GM23338 (cell line): ENCODE measurements at regions not wholly inside any gene's neighbourhood (a gene's known extent, or its start where the extent isn't known, plus 50 kb on each side); places are given as distances from the start of the nearest gene placed in this dataset.

Experiments used
- ATAC-seq: fragments of 200-7000 bp; cut with Tn5 transposase; 3 replicates; pipeline ENCODE4 v1.9.1; 2020
- DNase-seq: peaks from one replicate; pipeline ENCODE4 v3.0.0-alpha.2; 2015; ENCODE audit warnings: low spot score
- H2AFZ ChIP-seq: fragments of 200-600 bp; sonication (generic); 2 replicates; pipeline ENCODE4 v1.8.0; 2016; ENCODE audit warnings: antibody characterized with exemption, mild to moderate bottlenecking, moderate library complexity
- H3F3A ChIP-seq: fragments of 200-600 bp; sonication (generic); replicated peaks from 2 replicates; pipeline ENCODE4 v1.8.0; 2017; ENCODE audit warnings: antibody characterized with exemption, mixed run types, low read depth
- H3K27ac ChIP-seq: fragments of 200-600 bp; sonication (generic); 2 replicates; pipeline ENCODE4 v1.6.1; 2016; ENCODE audit warnings: low read depth
- H3K27me3 ChIP-seq: fragments of 200-600 bp; sonication (generic); 2 replicates; pipeline ENCODE4 v1.8.0; 2016; ENCODE audit warnings: mild to moderate bottlenecking, mixed run types, moderate library complexity; ENCODE audit not compliant: insufficient read depth
- H3K36me3 ChIP-seq: fragments of 200-600 bp; sonication (generic); 2 replicates; pipeline ENCODE4 v1.8.0; 2016; ENCODE audit warnings: mild to moderate bottlenecking; ENCODE audit not compliant: insufficient read depth
- H3K4me1 ChIP-seq: fragments of 200-600 bp; sonication (generic); 2 replicates; pipeline ENCODE4 v1.8.0; 2016; ENCODE audit warnings: mild to moderate bottlenecking, moderate library complexity; ENCODE audit not compliant: insufficient read depth
- H3K4me2 ChIP-seq: fragments of 200-600 bp; sonication (generic); 2 replicates; pipeline ENCODE4 v1.7.1; 2017; ENCODE audit warnings: mixed run types
- H3K4me3 ChIP-seq: fragments of 200-600 bp; sonication (generic); 2 replicates; pipeline ENCODE4 v1.6.1; 2016; ENCODE audit warnings: mixed run types
- H3K79me2 ChIP-seq: fragments of 200-600 bp; sonication (generic); replicated peaks from 2 replicates; pipeline ENCODE4 v1.8.0; 2017; ENCODE audit warnings: mild to moderate bottlenecking; ENCODE audit not compliant: insufficient read depth
- H3K9me2 ChIP-seq: fragments of 200-600 bp; sonication (generic); 2 replicates; pipeline ENCODE4 v1.8.0; 2017; ENCODE audit not compliant: insufficient read depth
- H4K20me1 ChIP-seq: fragments of 200-600 bp; sonication (generic); replicated peaks from 2 replicates; pipeline ENCODE4 v1.8.0; 2017; ENCODE audit warnings: mild to moderate bottlenecking; ENCODE audit not compliant: insufficient read depth
- H3K27ac Mint-ChIP-seq: 2 replicates; pipeline ENCODE4 v1.8.0; 2020; ENCODE audit warnings: inconsistent platforms, mild to moderate bottlenecking, moderate library complexity, mixed read lengths
- H3K27me3 Mint-ChIP-seq: 3 replicates; pipeline ENCODE4 v1.8.0; 2022; ENCODE audit warnings: low read depth, mild to moderate bottlenecking, moderate library complexity, mixed read lengths, inconsistent platforms; ENCODE audit not compliant: insufficient read depth, poor library complexity
- H3K36me3 Mint-ChIP-seq: 3 replicates; pipeline ENCODE4 v1.8.0; 2021; ENCODE audit warnings: low read depth, mild to moderate bottlenecking, inconsistent platforms, moderate library complexity, mixed read lengths
- H3K4me1 Mint-ChIP-seq: 3 replicates; pipeline ENCODE4 v1.8.0; 2020; ENCODE audit warnings: mild to moderate bottlenecking, inconsistent platforms, mixed read lengths
- H3K4me3 Mint-ChIP-seq: 3 replicates; pipeline ENCODE4 v1.8.0; 2021; ENCODE audit warnings: moderate library complexity, mild to moderate bottlenecking, inconsistent platforms, mixed read lengths
- H3K9me3 Mint-ChIP-seq: 3 replicates; pipeline ENCODE4 v1.8.0; 2020; ENCODE audit warnings: moderate library complexity, mild to moderate bottlenecking, inconsistent platforms, mixed read lengths
- CREB1 ChIP-seq: fragments of 250-450 bp; sonication (Bioruptor Pico); IDR thresholded peaks from 2 replicates; pipeline ENCODE4 v1.5.0; 2020; ENCODE audit warnings: low read depth, mild to moderate bottlenecking, moderate library complexity
- ETS1 ChIP-seq: IDR thresholded peaks from 2 replicates; pipeline ENCODE4 v1.6.1; 2016; ENCODE audit warnings: antibody characterized with exemption
- EZH2 ChIP-seq: fragments of 200-600 bp; sonication (generic); IDR thresholded peaks from one replicate; pipeline ENCODE4 v1.8.0; 2017; ENCODE audit warnings: antibody characterized with exemption, mild to moderate bottlenecking, low read depth; ENCODE audit not compliant: unreplicated experiment
- EZH2phosphoT487 ChIP-seq: fragments of 200-600 bp; sonication (generic); IDR thresholded peaks from one replicate; pipeline ENCODE4 v1.8.1; 2018; ENCODE audit warnings: antibody characterized with exemption; ENCODE audit not compliant: unreplicated experiment
- JUNB ChIP-seq: IDR thresholded peaks from one replicate; pipeline ENCODE4 v1.6.1; 2016; ENCODE audit warnings: antibody characterized with exemption; ENCODE audit not compliant: unreplicated experiment
- NANOG ChIP-seq: IDR thresholded peaks from 2 replicates; pipeline ENCODE4 v1.6.1; 2016; ENCODE audit warnings: antibody characterized with exemption, borderline replicate concordance
- POLR2AphosphoS5 ChIP-seq: IDR thresholded peaks from 2 replicates; pipeline ENCODE4 v1.6.1; 2016; ENCODE audit warnings: antibody characterized with exemption, low read depth
- STAT1 ChIP-seq: IDR thresholded peaks from one replicate; pipeline ENCODE4 v1.6.1; 2016; ENCODE audit warnings: antibody characterized with exemption; ENCODE audit not compliant: unreplicated experiment
- ZNF114 ChIP-seq: fragments of 250-450 bp; sonication (Bioruptor Pico); IDR thresholded peaks from 2 replicates; pipeline ENCODE4 v1.5.0; 2020; ENCODE audit warnings: mild to moderate bottlenecking, moderate library complexity
- ZNF331 ChIP-seq: fragments of 250-450 bp; sonication (Bioruptor Pico); IDR thresholded peaks from 2 replicates; pipeline ENCODE4 v1.5.0; 2020; ENCODE audit warnings: low read depth, mild to moderate bottlenecking, moderate library complexity
- TF ChIP-seq, protein P1 (sequence below): fragments of 250-450 bp; sonication (Bioruptor Pico); IDR thresholded peaks from 2 replicates; pipeline ENCODE4 v1.5.0; 2020; ENCODE audit warnings: mild to moderate bottlenecking, moderate library complexity

GRCh38 chr4:165600959-165601683 lies 222.3 kb downstream of the CPE start:
- H3K4me2 ChIP-seq: no peak overlapping the region
- no peaks in the 10 kb centered on the region for H3K27me3 Mint-ChIP-seq

DNA sequence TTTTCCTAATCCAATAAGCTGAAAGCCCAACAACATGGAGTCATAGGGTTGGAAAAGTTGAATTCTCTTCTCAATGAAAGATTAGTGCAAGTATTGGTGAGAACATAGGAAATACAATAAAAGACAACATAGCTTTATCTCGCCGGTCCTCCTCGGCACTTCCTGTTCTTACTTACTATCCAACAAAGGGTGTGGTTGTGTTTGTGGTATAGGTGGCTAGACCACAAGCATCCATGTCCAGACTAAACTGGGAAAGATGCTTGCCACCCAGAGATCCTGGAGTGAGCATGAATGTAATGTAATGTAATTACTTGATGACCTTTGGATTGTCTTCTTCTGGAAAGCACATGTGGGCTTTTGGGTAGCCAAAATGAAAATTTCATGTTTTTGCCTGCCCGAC lies 223.8 kb downstream of the CPE start:
- Mint-ChIP-seq H3K4me1 (no peaks in the 10 kb centered on the region), H3K9me3 (no peaks in the 10 kb centered on the region; the same call in 2 of the 3 replicates), H3K36me3 (no peaks in the 10 kb centered on the region), H3K27ac (no peak overlapping the region), H3K27me3 (no peaks in the 10 kb centered on the region), H3K4me3 (no peak overlapping the region)
- TF ChIP-seq ZNF114 (CRISPR knock-in tag) (no peak), POLR2AphosphoS5 (no peak), STAT1 (no peak), ZNF331 (CRISPR knock-in tag) (no peak), NANOG (no peak), JUNB (no peak), EZH2 (no peak), CREB1 (CRISPR knock-in tag) (no peak), ETS1 (no peak), EZH2phosphoT487 (no peak)
- TF ChIP-seq, protein P1, sequence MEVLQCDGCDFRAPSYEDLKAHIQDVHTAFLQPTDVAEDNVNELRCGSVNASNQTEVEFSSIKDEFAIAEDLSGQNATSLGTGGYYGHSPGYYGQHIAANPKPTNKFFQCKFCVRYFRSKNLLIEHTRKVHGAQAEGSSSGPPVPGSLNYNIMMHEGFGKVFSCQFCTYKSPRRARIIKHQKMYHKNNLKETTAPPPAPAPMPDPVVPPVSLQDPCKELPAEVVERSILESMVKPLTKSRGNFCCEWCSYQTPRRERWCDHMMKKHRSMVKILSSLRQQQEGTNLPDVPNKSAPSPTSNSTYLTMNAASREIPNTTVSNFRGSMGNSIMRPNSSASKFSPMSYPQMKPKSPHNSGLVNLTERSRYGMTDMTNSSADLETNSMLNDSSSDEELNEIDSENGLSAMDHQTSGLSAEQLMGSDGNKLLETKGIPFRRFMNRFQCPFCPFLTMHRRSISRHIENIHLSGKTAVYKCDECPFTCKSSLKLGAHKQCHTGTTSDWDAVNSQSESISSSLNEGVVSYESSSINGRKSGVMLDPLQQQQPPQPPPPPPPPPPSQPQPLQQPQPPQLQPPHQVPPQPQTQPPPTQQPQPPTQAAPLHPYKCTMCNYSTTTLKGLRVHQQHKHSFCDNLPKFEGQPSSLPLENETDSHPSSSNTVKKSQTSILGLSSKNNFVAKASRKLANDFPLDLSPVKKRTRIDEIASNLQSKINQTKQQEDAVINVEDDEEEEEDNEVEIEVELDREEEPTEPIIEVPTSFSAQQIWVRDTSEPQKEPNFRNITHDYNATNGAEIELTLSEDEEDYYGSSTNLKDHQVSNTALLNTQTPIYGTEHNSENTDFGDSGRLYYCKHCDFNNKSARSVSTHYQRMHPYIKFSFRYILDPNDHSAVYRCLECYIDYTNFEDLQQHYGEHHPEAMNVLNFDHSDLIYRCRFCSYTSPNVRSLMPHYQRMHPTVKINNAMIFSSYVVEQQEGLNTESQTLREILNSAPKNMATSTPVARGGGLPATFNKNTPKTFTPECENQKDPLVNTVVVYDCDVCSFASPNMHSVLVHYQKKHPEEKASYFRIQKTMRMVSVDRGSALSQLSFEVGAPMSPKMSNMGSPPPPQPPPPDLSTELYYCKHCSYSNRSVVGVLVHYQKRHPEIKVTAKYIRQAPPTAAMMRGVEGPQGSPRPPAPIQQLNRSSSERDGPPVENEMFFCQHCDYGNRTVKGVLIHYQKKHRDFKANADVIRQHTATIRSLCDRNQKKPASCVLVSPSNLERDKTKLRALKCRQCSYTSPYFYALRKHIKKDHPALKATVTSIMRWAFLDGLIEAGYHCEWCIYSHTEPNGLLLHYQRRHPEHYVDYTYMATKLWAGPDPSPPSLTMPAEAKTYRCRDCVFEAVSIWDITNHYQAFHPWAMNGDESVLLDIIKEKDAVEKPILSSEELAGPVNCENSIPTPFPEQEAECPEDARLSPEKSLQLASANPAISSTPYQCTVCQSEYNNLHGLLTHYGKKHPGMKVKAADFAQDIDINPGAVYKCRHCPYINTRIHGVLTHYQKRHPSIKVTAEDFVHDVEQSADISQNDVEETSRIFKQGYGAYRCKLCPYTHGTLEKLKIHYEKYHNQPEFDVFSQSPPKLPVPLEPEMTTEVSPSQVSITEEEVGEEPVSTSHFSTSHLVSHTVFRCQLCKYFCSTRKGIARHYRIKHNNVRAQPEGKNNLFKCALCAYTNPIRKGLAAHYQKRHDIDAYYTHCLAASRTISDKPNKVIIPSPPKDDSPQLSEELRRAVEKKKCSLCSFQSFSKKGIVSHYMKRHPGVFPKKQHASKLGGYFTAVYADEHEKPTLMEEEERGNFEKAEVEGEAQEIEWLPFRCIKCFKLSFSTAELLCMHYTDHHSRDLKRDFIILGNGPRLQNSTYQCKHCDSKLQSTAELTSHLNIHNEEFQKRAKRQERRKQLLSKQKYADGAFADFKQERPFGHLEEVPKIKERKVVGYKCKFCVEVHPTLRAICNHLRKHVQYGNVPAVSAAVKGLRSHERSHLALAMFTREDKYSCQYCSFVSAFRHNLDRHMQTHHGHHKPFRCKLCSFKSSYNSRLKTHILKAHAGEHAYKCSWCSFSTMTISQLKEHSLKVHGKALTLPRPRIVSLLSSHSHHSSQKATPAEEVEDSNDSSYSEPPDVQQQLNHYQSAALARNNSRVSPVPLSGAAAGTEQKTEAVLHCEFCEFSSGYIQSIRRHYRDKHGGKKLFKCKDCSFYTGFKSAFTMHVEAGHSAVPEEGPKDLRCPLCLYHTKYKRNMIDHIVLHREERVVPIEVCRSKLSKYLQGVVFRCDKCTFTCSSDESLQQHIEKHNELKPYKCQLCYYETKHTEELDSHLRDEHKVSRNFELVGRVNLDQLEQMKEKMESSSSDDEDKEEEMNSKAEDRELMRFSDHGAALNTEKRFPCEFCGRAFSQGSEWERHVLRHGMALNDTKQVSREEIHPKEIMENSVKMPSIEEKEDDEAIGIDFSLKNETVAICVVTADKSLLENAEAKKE (CRISPR knock-in tag): no peak
- H3K4me1 ChIP-seq: no peaks in the 10 kb centered on the region
- no peak overlapping the region for H2AFZ ChIP-seq
- no peak overlapping the region for H3K4me2 ChIP-seq
- no peaks in the 10 kb centered on the region for H3K27me3 ChIP-seq
- no peak overlapping the region for H3K27ac ChIP-seq
- no peaks in the 10 kb centered on the region for H3K79me2 ChIP-seq
- ATAC-seq (no peak), DNase-seq (no peak)
- no peaks in the 10 kb centered on the region for H3K36me3 ChIP-seq
- no peak overlapping the region for H3K4me3 ChIP-seq
- H3F3A ChIP-seq: no peaks in the 10 kb centered on the region
- H3K9me2 ChIP-seq: peaks cover 19% of the 10 kb centered on the region; the same call in 1 of the 2 replicates
- no peaks in the 10 kb centered on the region for H4K20me1 ChIP-seq

More at GRCh38 chr4:165600959-165601683, 222.3 kb downstream of the CPE start:
- Histone ChIP-seq H4K20me1 (no peaks in the 10 kb centered on the region), H3F3A (no peaks in the 10 kb centered on the region), H3K79me2 (no peaks in the 10 kb centered on the region), H3K9me2 (peaks cover 19% of the 10 kb centered on the region; the same call in 1 of the 2 replicates), H3K27me3 (no peaks in the 10 kb centered on the region), H3K4me3 (no peak overlapping the region), H3K27ac (no peak overlapping the region), H3K4me1 (no peaks in the 10 kb centered on the region), H3K36me3 (no peaks in the 10 kb centered on the region), H2AFZ (0 out of 2 replicates have a peak overlapping the region, but pooled peaks have one; percentile 52)
- Mint-ChIP-seq H3K4me3 (no peak overlapping the region), H3K27ac (no peak overlapping the region), H3K9me3 (no peaks in the 10 kb centered on the region), H3K4me1 (no peaks in the 10 kb centered on the region), H3K36me3 (no peaks in the 10 kb centered on the region)
- TF ChIP-seq ZNF331 (CRISPR knock-in tag) (no peak), EZH2phosphoT487 (no peak)
- ATAC-seq: no peak
- no peak for DNase-seq
